Mesothelial cell of epicardium (in vitro differentiated cells): ENCODE measurements at regions not wholly inside any gene's neighbourhood (a gene's known extent, or its start where the extent isn't known, plus 50 kb on each side); places are given as distances from the start of the nearest gene placed in this dataset.

Experiments
- DNase-seq, 2 experiments: peaks; one replicate each; pipeline ENCODE4 v3.0.0; 2021; ENCODE audit warnings: low spot score in 2 of 2; ENCODE audit not compliant: unreplicated experiment in 2 of 2
- H3K27ac Mint-ChIP-seq: 2 replicates; pipeline ENCODE4 v1.8.0; 2021; ENCODE audit warnings: mixed read lengths
- H3K27me3 Mint-ChIP-seq: 2 replicates; pipeline ENCODE4 v1.8.0; 2021; ENCODE audit warnings: low read depth, mixed read lengths
- H3K36me3 Mint-ChIP-seq: 2 replicates; pipeline ENCODE4 v1.8.0; 2021; ENCODE audit warnings: mixed read lengths
- H3K4me1 Mint-ChIP-seq: 2 replicates; pipeline ENCODE4 v1.8.0; 2021; ENCODE audit warnings: mixed read lengths
- H3K4me3 Mint-ChIP-seq: 2 replicates; pipeline ENCODE4 v1.8.0; 2021; ENCODE audit warnings: mild to moderate bottlenecking, moderate library complexity, mixed read lengths
- H3K9me3 Mint-ChIP-seq: 2 replicates; pipeline ENCODE4 v1.8.0; 2021; ENCODE audit warnings: mixed read lengths
- TF ChIP-seq, protein P1 (sequence below): fragments of 200-600 bp; sonication (generic); IDR thresholded peaks from one replicate; pipeline ENCODE4 v1.5.0; 2021; ENCODE audit warnings: antibody characterized with exemption; ENCODE audit not compliant: unreplicated experiment

DNA sequence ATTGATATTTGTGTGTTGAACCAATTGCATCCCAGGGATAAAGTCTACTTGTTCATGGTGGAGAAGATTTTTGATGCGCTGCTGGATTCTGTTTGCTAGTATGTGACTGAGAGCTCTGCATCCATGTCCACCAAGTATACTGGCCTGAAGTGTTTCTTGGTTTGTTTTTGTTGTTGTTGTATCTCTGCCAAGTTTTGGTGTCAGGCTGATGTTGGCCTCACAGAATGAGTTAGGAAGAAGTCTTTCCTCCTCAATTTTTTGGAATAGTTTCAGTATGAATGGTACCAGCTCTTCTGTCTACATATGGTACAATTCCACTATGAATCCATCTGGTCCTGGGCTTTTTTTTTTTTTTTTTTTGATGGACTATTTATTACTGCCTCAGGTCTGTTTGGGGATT is 50.9 kb upstream of the OSTN start:
- Mint-ChIP-seq H3K27ac (no peak overlapping the region), H3K4me1 (peaks cover 4% of the 10 kb centered on the region), H3K36me3 (no peaks in the 10 kb centered on the region), H3K9me3 (peaks cover 22% of the 10 kb centered on the region), H3K27me3 (no peaks in the 10 kb centered on the region), H3K4me3 (no peak overlapping the region)
- TF ChIP-seq, protein P1, sequence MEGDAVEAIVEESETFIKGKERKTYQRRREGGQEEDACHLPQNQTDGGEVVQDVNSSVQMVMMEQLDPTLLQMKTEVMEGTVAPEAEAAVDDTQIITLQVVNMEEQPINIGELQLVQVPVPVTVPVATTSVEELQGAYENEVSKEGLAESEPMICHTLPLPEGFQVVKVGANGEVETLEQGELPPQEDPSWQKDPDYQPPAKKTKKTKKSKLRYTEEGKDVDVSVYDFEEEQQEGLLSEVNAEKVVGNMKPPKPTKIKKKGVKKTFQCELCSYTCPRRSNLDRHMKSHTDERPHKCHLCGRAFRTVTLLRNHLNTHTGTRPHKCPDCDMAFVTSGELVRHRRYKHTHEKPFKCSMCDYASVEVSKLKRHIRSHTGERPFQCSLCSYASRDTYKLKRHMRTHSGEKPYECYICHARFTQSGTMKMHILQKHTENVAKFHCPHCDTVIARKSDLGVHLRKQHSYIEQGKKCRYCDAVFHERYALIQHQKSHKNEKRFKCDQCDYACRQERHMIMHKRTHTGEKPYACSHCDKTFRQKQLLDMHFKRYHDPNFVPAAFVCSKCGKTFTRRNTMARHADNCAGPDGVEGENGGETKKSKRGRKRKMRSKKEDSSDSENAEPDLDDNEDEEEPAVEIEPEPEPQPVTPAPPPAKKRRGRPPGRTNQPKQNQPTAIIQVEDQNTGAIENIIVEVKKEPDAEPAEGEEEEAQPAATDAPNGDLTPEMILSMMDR: no peak
- DNase-seq: no peak

DNA sequence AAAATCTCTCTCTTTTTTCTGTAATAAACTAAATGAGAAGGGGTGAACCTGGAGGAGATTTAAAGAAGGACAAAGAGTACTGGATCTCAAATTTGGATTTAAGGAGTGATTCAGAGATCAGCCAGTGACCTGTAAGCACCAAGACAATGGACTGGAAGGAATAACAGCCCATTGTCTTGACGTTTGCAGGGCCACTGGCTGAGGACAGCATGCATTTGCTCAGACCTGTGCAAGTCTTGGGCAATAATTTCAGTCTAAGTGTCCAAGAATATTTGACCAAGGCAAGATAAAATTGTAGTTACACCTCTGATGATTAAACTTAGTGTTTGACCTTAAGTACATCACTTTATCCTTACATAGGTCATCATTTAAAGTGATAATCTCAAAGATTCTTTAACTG is 55.8 kb upstream of the OSTN start:
- TF ChIP-seq, protein P1: no peak
- no peaks in the 10 kb centered on the region for H3K36me3 Mint-ChIP-seq
- H3K9me3 Mint-ChIP-seq: peaks cover 8% of the 10 kb centered on the region
- no peak for DNase-seq
- peaks cover 4% of the 10 kb centered on the region for H3K4me1 Mint-ChIP-seq
- no peak overlapping the region for H3K4me3 Mint-ChIP-seq
- H3K27me3 Mint-ChIP-seq: no peaks in the 10 kb centered on the region
- no peak overlapping the region for H3K27ac Mint-ChIP-seq

DNA sequence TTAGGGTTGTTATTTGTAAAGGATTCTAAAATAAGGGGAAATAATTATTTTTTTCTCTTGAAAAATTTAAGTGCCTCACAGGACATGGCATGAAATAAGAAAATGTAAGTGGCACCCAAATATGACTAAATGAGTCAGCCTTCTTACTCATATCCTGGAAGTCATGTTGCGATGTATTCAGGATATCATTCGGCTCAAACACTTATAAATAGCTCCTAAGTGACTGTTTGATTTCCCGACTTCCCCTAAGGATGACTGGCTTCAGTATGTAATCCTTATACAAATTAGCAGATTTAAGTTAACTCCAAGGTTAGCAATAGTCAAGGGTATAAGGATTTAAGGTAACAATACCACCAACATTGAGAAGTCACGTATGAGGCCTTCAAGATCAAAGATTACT is 57.3 kb upstream of the OSTN start:
- H3K27me3 Mint-ChIP-seq: no peaks in the 10 kb centered on the region
- TF ChIP-seq, protein P1: no peak
- no peak overlapping the region for H3K4me3 Mint-ChIP-seq
- peaks cover 11% of the 10 kb centered on the region for H3K9me3 Mint-ChIP-seq
- H3K36me3 Mint-ChIP-seq: no peaks in the 10 kb centered on the region
- no peak for DNase-seq
- H3K27ac Mint-ChIP-seq: no peak overlapping the region
- H3K4me1 Mint-ChIP-seq: peaks cover 4% of the 10 kb centered on the region

DNA sequence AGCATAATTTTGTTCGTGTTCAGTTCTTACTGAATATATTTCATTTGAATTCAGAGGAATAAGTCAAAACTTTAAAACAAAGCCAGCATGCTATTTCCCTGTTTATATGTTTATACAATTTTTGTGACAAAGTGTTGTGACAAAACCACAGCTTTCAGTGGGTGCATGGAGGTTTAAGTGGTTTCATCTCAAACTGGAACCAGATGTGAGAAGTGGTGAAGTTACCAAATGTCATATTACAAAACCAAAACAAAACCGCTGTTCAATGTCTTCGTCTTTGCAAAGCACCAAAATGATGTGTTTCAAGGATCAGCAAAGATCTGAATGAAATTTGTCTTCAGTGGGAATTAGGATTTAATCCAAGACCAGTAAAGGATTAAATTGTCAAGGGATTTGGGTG is 59.3 kb upstream of the OSTN start:
- TF ChIP-seq, protein P1: no peak
- DNase-seq: no peak
- peaks cover 15% of the 10 kb centered on the region for H3K9me3 Mint-ChIP-seq
- no peaks in the 10 kb centered on the region for H3K27me3 Mint-ChIP-seq
- H3K4me3 Mint-ChIP-seq: no peak overlapping the region
- H3K27ac Mint-ChIP-seq: no peak overlapping the region
- H3K36me3 Mint-ChIP-seq: no peaks in the 10 kb centered on the region
- peaks cover 4% of the 10 kb centered on the region for H3K4me1 Mint-ChIP-seq

DNA sequence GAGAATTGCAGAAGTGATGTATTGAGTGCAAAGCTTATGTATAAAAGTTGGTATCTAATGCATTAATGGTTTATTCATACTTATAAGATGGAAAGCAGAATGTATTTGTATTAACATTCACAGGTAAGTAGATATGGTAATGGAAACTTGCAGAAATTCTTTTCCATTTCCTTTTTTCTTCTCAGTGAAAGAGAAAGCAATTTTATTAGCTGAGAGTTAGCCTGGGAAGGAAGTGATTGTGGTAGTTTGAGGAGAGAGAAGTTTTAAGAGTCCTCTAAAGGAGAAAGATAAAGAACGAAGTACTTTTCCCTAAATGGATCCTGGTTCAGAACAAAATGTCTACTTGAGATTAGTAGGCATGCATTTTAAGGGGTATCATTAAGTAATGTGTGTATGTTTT is 60.1 kb upstream of the OSTN start:
- no peak overlapping the region for H3K4me3 Mint-ChIP-seq
- H3K27ac Mint-ChIP-seq: no peak overlapping the region
- H3K4me1 Mint-ChIP-seq: peaks cover 4% of the 10 kb centered on the region
- no peaks in the 10 kb centered on the region for H3K27me3 Mint-ChIP-seq
- TF ChIP-seq, protein P1: no peak
- peaks cover 15% of the 10 kb centered on the region for H3K9me3 Mint-ChIP-seq
- DNase-seq: no peak
- H3K36me3 Mint-ChIP-seq: no peaks in the 10 kb centered on the region

DNA sequence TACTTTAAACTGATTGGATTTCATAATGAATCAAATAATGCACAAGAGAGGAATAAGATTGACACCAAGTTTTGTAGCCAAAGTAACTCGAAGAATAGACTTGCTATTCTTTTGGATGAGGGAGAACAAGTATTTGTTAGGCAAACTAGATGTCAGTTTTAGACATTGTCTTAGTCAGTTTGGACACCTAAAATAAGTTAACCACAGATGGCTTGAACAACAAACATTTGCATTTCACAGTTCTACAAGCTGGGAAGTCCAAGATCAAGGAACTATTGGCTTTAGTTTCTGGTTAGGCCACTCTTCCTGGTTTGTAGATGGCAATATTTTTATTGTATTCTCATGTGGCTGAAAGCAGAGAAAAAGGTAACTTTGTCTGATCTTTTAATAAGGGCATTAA is 61.3 kb upstream of the OSTN start:
- Mint-ChIP-seq H3K9me3 (peaks cover 15% of the 10 kb centered on the region), H3K36me3 (no peaks in the 10 kb centered on the region), H3K4me1 (peaks cover 2% of the 10 kb centered on the region), H3K4me3 (no peak overlapping the region), H3K27me3 (no peaks in the 10 kb centered on the region), H3K27ac (no peak overlapping the region)
- DNase-seq: no peak
- TF ChIP-seq, protein P1: no peak
